Sigmoid colon (tissue), 4 donors: ENCODE measurements at regions not wholly inside any gene's neighbourhood (a gene's known extent, or its start where the extent isn't known, plus 50 kb on each side); places are given as distances from the start of the nearest gene placed in this dataset.

Source experiments
- CTCF ChIP-seq, 4 experiments: fragments of 450-650 bp in 3 of 4; fragments of 200-600 bp in 1 of 4; IDR thresholded peaks; one replicate each; pipeline ENCODE4 v1.5.1; 2016 to 2019; ENCODE audit warnings: antibody characterized with exemption in 4 of 4, mild to moderate bottlenecking in 3 of 4, moderate library complexity in 2 of 4
- POLR2A ChIP-seq, 2 donors: fragments of 450-650 bp; IDR thresholded peaks; one replicate each; pipeline ENCODE4 v1.6.1; 2016; ENCODE audit warnings: antibody characterized with exemption in 2 of 2, mild to moderate bottlenecking in 2 of 2, moderate library complexity in 2 of 2
- POLR2AphosphoS5 ChIP-seq, 4 donors: sonication (generic); formaldehyde crosslinking; IDR thresholded peaks; one replicate each; pipeline ENCODE4 v1.6.1; 2017; ENCODE audit warnings: antibody characterized with exemption in 4 of 4

- TF ChIP-seq CTCF (IDR thresholded peaks at IDR 0.05) (no peak), POLR2A (IDR thresholded peaks at IDR 0.05) (no peak), POLR2AphosphoS5 (IDR thresholded peaks at IDR 0.05) (no peak)
These were observed 165.3 kb downstream of the HLX start for GRCh38 chr1:221044538-221044937.
